SK-N-SH (cell line): ENCODE measurements at regions not wholly inside any gene's neighbourhood (a gene's known extent, or its start where the extent isn't known, plus 50 kb on each side); places are given as distances from the start of the nearest gene placed in this dataset.

Experiments used
- CHD2 ChIP-seq: fragments of 150-350 bp; IDR thresholded peaks from 2 replicates; pipeline ENCODE4 v1.6.1; 2018; ENCODE audit warnings: low read length; ENCODE audit not compliant: partially characterized antibody
- EP300 ChIP-seq, 2 experiments: IDR thresholded peaks; 2 replicates each; pipeline versions ENCODE4 v1.4.0 to v1.6.1; 2012; ENCODE audit warnings: borderline replicate concordance in 1 of 2, low read depth in 1 of 2, low read length in 1 of 2
- MXI1 ChIP-seq: IDR thresholded peaks from 2 replicates; pipeline ENCODE4 v1.6.1; 2012; ENCODE audit warnings: mild to moderate bottlenecking, low read depth, low read length, improper control_type of control experiment
- NFIC ChIP-seq: IDR thresholded peaks from 2 replicates; pipeline ENCODE4 v1.4.0; 2012; ENCODE audit warnings: borderline replicate concordance
- TF ChIP-seq, protein P1 (sequence below): fragments of 200-600 bp; sonication (generic); IDR thresholded peaks from 2 replicates; pipeline ENCODE4 v1.6.1; 2017; ENCODE audit warnings: antibody characterized with exemption, mild to moderate bottlenecking, moderate library complexity
- TF ChIP-seq, protein P2 (sequence below): IDR thresholded peaks from 2 replicates; pipeline ENCODE4 v1.6.1; 2012; ENCODE audit warnings: mild to moderate bottlenecking, low read depth, low read length, moderate library complexity
- TF ChIP-seq, protein P3 (sequence below): fragments of 150-350 bp; IDR thresholded peaks from 2 replicates; pipeline ENCODE4 v1.6.1; 2017; ENCODE audit warnings: antibody characterized with exemption, low read length, low read depth, borderline replicate concordance

DNA sequence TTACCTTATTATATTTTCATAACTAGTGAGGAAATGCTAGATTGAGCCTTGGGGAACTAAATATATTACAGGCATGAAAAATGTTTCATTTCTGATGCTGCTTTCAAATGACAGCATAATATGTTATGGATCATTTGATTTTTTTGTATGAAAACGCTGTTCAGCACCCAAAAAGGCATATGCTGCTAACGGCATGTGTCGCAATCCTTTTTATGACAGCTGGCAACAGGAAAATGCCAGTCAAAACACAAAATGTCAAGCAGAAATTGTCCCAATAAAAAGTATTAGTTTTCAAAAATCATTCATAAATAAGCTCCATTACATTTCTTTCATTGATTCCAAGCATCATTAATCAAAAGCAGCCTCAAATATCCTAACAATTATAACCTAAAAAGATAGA lies 1244.5 kb downstream of the PCDH7 start:
- no peak for TF ChIP-seq NFIC
- TF ChIP-seq, protein P1, sequence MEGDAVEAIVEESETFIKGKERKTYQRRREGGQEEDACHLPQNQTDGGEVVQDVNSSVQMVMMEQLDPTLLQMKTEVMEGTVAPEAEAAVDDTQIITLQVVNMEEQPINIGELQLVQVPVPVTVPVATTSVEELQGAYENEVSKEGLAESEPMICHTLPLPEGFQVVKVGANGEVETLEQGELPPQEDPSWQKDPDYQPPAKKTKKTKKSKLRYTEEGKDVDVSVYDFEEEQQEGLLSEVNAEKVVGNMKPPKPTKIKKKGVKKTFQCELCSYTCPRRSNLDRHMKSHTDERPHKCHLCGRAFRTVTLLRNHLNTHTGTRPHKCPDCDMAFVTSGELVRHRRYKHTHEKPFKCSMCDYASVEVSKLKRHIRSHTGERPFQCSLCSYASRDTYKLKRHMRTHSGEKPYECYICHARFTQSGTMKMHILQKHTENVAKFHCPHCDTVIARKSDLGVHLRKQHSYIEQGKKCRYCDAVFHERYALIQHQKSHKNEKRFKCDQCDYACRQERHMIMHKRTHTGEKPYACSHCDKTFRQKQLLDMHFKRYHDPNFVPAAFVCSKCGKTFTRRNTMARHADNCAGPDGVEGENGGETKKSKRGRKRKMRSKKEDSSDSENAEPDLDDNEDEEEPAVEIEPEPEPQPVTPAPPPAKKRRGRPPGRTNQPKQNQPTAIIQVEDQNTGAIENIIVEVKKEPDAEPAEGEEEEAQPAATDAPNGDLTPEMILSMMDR, result no peak
- TF ChIP-seq EP300 (IDR thresholded peaks at IDR 0.05; ENCODE audit: borderline replicate concordance in 1 of 2, low read depth in 1 of 2, low read length in 1 of 2), result no peak
- TF ChIP-seq, protein P2, sequence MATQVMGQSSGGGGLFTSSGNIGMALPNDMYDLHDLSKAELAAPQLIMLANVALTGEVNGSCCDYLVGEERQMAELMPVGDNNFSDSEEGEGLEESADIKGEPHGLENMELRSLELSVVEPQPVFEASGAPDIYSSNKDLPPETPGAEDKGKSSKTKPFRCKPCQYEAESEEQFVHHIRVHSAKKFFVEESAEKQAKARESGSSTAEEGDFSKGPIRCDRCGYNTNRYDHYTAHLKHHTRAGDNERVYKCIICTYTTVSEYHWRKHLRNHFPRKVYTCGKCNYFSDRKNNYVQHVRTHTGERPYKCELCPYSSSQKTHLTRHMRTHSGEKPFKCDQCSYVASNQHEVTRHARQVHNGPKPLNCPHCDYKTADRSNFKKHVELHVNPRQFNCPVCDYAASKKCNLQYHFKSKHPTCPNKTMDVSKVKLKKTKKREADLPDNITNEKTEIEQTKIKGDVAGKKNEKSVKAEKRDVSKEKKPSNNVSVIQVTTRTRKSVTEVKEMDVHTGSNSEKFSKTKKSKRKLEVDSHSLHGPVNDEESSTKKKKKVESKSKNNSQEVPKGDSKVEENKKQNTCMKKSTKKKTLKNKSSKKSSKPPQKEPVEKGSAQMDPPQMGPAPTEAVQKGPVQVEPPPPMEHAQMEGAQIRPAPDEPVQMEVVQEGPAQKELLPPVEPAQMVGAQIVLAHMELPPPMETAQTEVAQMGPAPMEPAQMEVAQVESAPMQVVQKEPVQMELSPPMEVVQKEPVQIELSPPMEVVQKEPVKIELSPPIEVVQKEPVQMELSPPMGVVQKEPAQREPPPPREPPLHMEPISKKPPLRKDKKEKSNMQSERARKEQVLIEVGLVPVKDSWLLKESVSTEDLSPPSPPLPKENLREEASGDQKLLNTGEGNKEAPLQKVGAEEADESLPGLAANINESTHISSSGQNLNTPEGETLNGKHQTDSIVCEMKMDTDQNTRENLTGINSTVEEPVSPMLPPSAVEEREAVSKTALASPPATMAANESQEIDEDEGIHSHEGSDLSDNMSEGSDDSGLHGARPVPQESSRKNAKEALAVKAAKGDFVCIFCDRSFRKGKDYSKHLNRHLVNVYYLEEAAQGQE, result no peak
- no peak for TF ChIP-seq CHD2
- TF ChIP-seq MXI1, result no peak
- TF ChIP-seq, protein P3, sequence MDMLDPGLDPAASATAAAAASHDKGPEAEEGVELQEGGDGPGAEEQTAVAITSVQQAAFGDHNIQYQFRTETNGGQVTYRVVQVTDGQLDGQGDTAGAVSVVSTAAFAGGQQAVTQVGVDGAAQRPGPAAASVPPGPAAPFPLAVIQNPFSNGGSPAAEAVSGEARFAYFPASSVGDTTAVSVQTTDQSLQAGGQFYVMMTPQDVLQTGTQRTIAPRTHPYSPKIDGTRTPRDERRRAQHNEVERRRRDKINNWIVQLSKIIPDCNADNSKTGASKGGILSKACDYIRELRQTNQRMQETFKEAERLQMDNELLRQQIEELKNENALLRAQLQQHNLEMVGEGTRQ, result no peak
